ENCODE measurements at regions not wholly inside any gene's neighbourhood (a gene's known extent, or its start where the extent isn't known, plus 50 kb on each side); places are given as distances from the start of the nearest gene placed in this dataset.

GRCh38 chr13:50522506-50522905 is 321.0 kb downstream of the DLEU7 start:
- TF ChIP-seq CTCF (IDR thresholded peaks at IDR 0.05 in 8 of 11, conservative IDR thresholded peaks at IDR 0.05 in 3 of 11), result no peak
- no peak for TF ChIP-seq POLR2AphosphoS5 (IDR thresholded peaks at IDR 0.05)
- TF ChIP-seq POLR2A (IDR thresholded peaks at IDR 0.05), result no peak
